Epidermal melanocyte (primary cell): ENCODE measurements at regions not wholly inside any gene's neighbourhood (a gene's known extent, or its start where the extent isn't known, plus 50 kb on each side); places are given as distances from the start of the nearest gene placed in this dataset.

ENCODE experiments used
- DNase-seq: peaks from one replicate; pipeline ENCODE4 v3.0.0; 2011; ENCODE audit warnings: low spot score; ENCODE audit not compliant: insufficient read length

- DNase-seq = no peak
Measured at GRCh38 chr10:30256084-30256483, 93.0 kb downstream of the MTPAP start.

GRCh38 chr10:30254926-30255325, 94.2 kb downstream of the MTPAP start:
- no peak for DNase-seq

GRCh38 chr10:30248728-30249127, 100.3 kb downstream of the MTPAP start:
- no peak for DNase-seq

- DNase-seq = no peak
Measured at GRCh38 chr10:30247704-30248103, 101.4 kb downstream of the MTPAP start.

- no peak for DNase-seq
Measured at GRCh38 chr10:30241422-30242110, 107.5 kb downstream of the MTPAP start.

GRCh38 chr10:30238836-30239235, 110.2 kb downstream of the MTPAP start:
- DNase-seq = no peak

- DNase-seq = no peak
Measured at GRCh38 chr10:30233186-30233959, 115.7 kb downstream of the MTPAP start.

GRCh38 chr10:30231709-30232108, 117.4 kb downstream of the MTPAP start:
- no peak for DNase-seq

GRCh38 chr10:30231071-30231652, 117.9 kb downstream of the MTPAP start:
- no peak for DNase-seq

- no peak for DNase-seq
Measured at GRCh38 chr10:30229536-30229935, 119.5 kb downstream of the MTPAP start.

GRCh38 chr10:30228417-30229036, 120.6 kb downstream of the MTPAP start:
- no peak for DNase-seq

GRCh38 chr10:30227481-30227880, 121.6 kb downstream of the MTPAP start:
- no peak for DNase-seq

- no peak for DNase-seq
Measured at GRCh38 chr10:30219971-30220751, 128.9 kb downstream of the MTPAP start.

GRCh38 chr10:30216821-30217220, 132.3 kb downstream of the MTPAP start:
- DNase-seq = no peak

- DNase-seq = no peak
Measured at GRCh38 chr10:30215623-30216022, 133.5 kb downstream of the MTPAP start.

- no peak for DNase-seq
Measured at GRCh38 chr10:30215141-30215540, 133.9 kb downstream of the MTPAP start.

GRCh38 chr10:30210296-30210695, 138.8 kb downstream of the MTPAP start:
- no peak for DNase-seq

- no peak for DNase-seq
Measured at GRCh38 chr10:30208330-30208729, 140.7 kb downstream of the MTPAP start.

- no peak for DNase-seq
Measured at GRCh38 chr10:30207485-30208052, 141.5 kb downstream of the MTPAP start.

- no peak for DNase-seq
Measured at GRCh38 chr10:30200017-30200415, 140.6 kb upstream of the JCAD start.
